ENCODE measurements at regions not wholly inside any gene's neighbourhood (a gene's known extent, or its start where the extent isn't known, plus 50 kb on each side); places are given as distances from the start of the nearest gene placed in this dataset.

GRCh38 chr21:41048145-41048544 lies 119.8 kb upstream of the BACE2 start:
- TF ChIP-seq CTCF (conservative IDR thresholded peaks at IDR 0.05; ENCODE audit: low read depth, low read length) (no peak), BHLHE40 (IDR thresholded peaks at IDR 0.05; ENCODE audit: low read depth, low read length) (no peak), POLR2A (IDR thresholded peaks at IDR 0.05; ENCODE audit: low read depth, low read length) (no peak), MXI1 (IDR thresholded peaks at IDR 0.05; ENCODE audit: borderline replicate concordance, low read depth, low read length) (no peak), RFX5 (IDR thresholded peaks at IDR 0.05; ENCODE audit: low read depth, low read length) (no peak), CEBPB (IDR thresholded peaks at IDR 0.05; ENCODE audit: low read depth, low read length) (no peak), USF2 (IDR thresholded peaks at IDR 0.05; ENCODE audit: low read depth, low read length) (no peak), ELK1 (IDR thresholded peaks at IDR 0.05; ENCODE audit: borderline replicate concordance, low read depth, low read length) (no peak), NFE2L2 (IDR thresholded peaks at IDR 0.05; ENCODE audit: low read depth, low read length) (no peak), RCOR1 (IDR thresholded peaks at IDR 0.05; ENCODE audit: insufficient replicate concordance, low read length) (no peak), SMC3 (IDR thresholded peaks at IDR 0.05; ENCODE audit: low read depth, low read length) (no peak)
